Retinal pigment epithelial cell (primary cell): ENCODE measurements at regions not wholly inside any gene's neighbourhood (a gene's known extent, or its start where the extent isn't known, plus 50 kb on each side); places are given as distances from the start of the nearest gene placed in this dataset.

Experiments
- DNase-seq: peaks from one replicate; pipeline ENCODE4 v3.0.0-alpha.2; 2010; ENCODE audit warnings: low read depth
- H3K4me3 ChIP-seq: 2 replicates; pipeline ENCODE4 v1.5.1; 2011; ENCODE audit warnings: mild to moderate bottlenecking, low read length, control low read depth, moderate library complexity
- CTCF ChIP-seq: conservative IDR thresholded peaks from 2 replicates; pipeline ENCODE4 v1.5.1; 2011; ENCODE audit warnings: low read depth, low read length, control low read depth, inconsistent platforms

DNA sequence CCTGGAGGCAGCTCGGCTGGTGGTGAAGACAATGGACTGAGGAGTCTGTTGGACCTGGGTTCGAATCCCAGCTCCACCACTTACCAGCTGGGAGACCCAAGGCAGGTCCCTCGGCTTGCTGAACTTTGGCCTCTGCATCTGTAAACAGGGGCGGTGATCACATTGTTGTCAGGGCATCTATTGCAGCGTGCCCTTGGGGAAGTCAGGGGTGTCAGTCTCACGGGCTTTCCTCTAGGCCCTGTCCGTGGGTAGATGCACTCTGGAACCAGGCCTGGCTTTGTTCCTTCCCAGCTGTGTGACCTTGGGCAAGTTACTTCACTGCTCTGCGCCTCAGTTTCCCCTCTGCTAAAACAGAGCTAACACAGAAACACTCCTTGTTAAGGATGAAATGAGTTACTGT, 68.8 kb upstream of the SLC6A6 start:
- no peak for TF ChIP-seq CTCF

GRCh38 chr3:14334136-14334535, 68.3 kb upstream of the SLC6A6 start:
- no peak for TF ChIP-seq CTCF
- H3K4me3 ChIP-seq = no peak overlapping the region
- DNase-seq = no peak

More for the DNA sequence above, 68.8 kb upstream of the SLC6A6 start:
- no peak overlapping the region for H3K4me3 ChIP-seq
- no peak for DNase-seq

DNA sequence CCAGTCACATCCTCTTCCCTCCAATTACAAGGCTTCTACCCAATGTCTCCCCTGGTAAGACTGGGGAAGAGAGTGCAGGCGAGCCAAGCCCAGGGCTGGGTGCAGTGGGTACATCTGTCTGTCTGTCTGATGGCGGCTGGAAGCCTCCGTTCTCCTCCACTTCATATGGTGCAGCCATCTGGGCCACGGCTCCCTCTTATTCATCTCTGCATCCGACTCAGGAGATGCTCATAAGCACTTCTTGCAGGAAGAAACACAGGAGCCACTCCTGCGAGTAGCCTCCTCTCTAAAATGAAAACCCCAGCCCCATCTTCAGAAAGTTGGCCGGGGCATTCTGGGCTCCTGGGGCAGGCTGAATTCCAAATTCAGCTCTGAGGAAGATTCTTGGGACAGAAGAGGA, 67.5 kb upstream of the SLC6A6 start:
- no peak for TF ChIP-seq CTCF
- no peak overlapping the region for H3K4me3 ChIP-seq
- no peak for DNase-seq

DNA sequence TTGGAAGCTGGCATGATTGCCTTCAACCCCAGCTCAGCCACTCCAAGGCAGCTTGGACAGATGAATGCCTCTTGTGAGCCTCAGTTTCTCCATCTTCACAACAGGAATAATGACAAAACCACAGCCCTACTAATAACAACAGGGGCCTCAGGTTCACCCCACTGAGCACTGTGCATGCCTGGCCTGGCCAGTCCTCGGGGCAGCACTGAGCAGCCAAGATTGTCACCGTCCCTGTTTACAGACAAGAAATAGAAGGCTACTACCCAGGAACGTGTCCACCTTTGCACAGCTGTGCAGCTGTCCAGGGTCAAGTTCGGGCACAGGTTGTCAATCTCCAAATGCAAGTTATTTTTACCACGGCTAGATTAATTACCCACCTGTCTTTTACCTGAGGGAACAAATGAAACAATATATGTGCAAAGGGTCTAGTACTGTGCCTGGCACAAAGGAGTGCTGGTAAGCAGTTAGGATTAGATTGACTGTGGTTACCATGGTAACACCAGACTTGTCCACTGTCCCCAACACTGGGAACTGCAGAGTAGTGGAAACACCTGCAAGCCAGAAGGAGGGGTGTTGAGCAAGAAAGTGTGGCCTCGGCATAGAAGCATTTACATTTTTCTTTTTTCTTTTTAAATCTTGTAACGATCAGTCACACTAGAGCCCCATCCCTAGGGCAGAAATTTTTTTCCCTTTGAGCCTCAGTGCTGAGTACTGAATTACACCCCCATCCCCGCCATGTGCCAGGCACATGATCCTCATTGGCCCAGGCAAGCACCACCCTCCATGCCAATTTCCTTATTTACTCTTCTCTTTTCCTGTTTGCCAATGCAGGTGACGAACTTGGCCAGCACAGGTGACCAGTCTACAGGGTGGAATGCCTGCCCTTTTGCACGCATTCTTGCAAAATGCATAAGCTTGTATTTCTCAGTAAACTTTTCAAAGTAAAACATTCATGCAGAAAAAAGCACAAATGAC, 66.3 kb upstream of the SLC6A6 start:
- DNase-seq = no peak
- TF ChIP-seq CTCF = no peak
- no peak overlapping the region for H3K4me3 ChIP-seq

DNA sequence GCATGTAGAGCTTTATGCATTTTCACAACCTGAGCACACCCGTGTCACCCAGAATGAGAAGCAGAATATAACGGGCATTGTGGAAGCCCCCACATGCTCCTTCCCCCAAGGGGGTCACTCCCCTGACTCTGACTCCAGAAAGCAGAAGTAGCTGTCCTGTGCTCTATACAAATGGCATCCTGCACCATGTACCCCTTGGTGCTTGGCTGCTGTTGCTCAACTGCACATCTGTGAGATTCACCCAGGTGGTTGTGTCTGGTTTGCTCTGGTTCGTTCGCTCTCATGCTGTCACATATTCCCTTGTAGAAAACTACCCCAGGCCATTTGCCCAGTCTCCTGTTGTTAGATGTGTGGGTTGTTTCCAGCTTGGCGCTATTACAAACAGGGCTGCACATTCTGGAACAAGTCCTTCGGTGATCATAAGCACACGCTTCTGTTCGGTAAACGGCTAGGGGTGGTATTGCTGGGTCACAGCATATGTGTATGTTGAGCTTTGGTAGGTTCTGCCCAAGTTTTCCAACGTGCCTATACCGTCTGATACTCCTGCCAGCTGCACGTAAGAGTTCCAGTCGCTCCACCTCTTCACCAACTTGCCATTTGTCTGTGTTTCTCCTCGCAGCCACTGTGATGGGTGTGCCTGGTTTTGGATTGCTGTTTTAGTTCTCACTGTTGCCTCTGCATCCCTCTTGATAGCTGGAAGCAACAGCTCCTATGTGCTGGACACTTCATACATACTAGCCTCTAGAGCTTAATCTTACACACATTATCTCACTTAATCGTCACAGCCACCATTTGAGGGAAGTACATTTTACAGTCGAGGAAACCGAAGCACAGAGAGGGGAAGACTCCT, 65.4 kb upstream of the SLC6A6 start:
- DNase-seq = no peak
- no peak for TF ChIP-seq CTCF
- no peak overlapping the region for H3K4me3 ChIP-seq

DNA sequence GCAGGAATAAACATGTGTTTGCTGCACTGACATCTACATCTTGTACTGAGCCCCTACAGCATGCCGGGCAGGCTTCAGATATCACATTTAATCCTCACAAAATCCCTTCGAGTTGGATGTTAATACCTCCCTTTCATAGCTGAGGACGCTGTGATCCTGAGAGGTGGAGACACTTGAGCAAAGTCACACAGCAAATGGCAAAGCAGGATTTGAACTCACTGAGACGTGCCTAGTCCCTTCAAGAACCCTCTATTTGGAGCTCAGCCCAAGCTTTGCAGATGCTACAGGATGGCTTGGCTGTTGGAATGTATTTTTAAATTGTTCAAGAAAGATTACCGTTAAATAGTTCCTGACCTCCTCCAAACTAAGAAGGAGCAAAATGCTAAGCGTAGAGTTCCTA, 64.6 kb upstream of the SLC6A6 start:
- no peak for DNase-seq
- TF ChIP-seq CTCF = no peak
- no peak overlapping the region for H3K4me3 ChIP-seq

DNA sequence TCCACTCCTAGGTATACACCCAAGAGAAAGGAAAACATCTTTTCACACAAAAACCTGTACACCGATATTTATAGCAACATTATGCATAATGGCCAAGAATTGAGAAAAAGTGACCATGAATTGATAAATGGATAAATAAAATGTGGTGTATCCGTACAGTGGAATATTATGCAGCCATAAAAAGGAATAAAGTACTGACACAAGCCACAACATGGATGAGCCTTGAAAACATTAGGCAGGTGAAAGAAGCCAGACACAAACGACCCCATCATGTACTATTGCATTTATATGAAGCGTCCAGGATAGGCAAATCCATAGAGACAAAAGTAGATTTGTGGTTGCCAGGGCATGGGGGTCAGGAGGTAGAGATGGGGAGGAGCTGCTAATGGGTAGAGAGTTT, 64.2 kb upstream of the SLC6A6 start:
- no peak for DNase-seq
- H3K4me3 ChIP-seq = no peak overlapping the region
- no peak for TF ChIP-seq CTCF
